C4-2B (cell line): ENCODE measurements at regions not wholly inside any gene's neighbourhood (a gene's known extent, or its start where the extent isn't known, plus 50 kb on each side); places are given as distances from the start of the nearest gene placed in this dataset.
A peak's percentile ranks its signal among the peaks of the same experiment; 100 is the strongest.

Experiments
- H3K27ac ChIP-seq: fragments of 450-650 bp; 2 replicates; pipeline ENCODE4 v1.5.1; 2017
- ZFX ChIP-seq: fragments of 450-650 bp; IDR thresholded peaks from 2 replicates; pipeline ENCODE4 v1.6.1; 2017
- TF ChIP-seq, protein P1 (sequence below): fragments of 450-650 bp; conservative IDR thresholded peaks from 2 replicates; pipeline ENCODE4 v1.5.1; 2017; ENCODE audit warnings: mild to moderate bottlenecking

DNA sequence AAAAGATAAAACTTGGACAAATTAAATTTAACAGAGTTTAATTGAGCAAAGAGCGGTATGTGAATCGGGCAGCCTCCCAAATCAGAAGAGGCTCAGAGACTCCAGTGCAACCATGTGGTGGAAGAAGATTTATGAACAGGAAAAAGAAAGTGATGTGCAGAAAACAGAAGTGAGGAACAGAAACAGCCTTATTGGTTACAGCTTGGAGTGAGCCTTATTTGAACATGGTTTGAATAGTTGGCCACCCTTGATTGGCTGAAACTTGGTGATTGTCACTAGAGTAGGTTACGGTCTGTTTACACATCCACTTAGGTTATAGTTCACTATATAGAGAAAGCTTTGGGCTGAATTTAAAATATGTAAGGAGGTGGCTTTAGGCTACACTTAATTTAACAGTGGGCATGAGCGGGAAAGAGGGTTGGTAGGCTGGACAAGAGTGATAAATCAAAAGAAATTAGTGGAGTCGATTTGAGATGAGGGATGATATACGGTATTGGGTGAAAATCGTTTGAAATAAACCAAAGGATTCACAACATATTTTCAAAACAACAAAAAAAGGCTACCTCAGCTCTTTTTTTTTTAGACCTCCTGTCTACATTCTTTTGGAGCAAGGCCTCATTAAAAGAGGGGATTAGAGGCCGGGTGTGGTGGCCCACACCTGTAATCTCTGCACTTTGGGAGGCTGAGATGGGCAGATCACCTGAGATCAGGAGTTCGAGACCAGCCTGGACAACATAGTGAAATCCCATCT lies 84.3 kb upstream of the PREP start:
- no peak for TF ChIP-seq ZFX
- TF ChIP-seq, protein P1, sequence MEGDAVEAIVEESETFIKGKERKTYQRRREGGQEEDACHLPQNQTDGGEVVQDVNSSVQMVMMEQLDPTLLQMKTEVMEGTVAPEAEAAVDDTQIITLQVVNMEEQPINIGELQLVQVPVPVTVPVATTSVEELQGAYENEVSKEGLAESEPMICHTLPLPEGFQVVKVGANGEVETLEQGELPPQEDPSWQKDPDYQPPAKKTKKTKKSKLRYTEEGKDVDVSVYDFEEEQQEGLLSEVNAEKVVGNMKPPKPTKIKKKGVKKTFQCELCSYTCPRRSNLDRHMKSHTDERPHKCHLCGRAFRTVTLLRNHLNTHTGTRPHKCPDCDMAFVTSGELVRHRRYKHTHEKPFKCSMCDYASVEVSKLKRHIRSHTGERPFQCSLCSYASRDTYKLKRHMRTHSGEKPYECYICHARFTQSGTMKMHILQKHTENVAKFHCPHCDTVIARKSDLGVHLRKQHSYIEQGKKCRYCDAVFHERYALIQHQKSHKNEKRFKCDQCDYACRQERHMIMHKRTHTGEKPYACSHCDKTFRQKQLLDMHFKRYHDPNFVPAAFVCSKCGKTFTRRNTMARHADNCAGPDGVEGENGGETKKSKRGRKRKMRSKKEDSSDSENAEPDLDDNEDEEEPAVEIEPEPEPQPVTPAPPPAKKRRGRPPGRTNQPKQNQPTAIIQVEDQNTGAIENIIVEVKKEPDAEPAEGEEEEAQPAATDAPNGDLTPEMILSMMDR, result no peak
- H3K27ac ChIP-seq, result no peak overlapping the region

DNA sequence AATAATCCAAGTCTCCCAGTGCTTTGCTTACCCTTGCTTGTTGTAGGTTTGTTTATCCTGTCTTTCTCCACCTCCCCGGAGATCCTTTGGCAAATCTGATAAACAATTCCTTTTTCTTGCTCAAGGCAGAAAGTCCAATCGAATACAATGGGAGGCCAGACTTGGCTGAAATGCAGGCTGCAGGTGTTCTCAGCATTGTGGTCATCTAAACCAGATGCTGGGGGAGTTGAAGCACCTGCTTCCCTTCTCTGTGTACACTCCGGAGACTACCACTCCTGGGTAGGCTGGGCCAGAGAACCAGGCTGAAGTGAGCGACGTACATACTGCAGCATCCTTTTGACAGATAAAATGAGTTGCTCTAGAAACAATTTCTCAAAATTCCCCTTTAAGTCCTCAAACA lies 82.6 kb upstream of the PREP start:
- TF ChIP-seq ZFX, result no peak
- TF ChIP-seq, protein P1, result no peak
- H3K27ac ChIP-seq, result no peak overlapping the region

DNA sequence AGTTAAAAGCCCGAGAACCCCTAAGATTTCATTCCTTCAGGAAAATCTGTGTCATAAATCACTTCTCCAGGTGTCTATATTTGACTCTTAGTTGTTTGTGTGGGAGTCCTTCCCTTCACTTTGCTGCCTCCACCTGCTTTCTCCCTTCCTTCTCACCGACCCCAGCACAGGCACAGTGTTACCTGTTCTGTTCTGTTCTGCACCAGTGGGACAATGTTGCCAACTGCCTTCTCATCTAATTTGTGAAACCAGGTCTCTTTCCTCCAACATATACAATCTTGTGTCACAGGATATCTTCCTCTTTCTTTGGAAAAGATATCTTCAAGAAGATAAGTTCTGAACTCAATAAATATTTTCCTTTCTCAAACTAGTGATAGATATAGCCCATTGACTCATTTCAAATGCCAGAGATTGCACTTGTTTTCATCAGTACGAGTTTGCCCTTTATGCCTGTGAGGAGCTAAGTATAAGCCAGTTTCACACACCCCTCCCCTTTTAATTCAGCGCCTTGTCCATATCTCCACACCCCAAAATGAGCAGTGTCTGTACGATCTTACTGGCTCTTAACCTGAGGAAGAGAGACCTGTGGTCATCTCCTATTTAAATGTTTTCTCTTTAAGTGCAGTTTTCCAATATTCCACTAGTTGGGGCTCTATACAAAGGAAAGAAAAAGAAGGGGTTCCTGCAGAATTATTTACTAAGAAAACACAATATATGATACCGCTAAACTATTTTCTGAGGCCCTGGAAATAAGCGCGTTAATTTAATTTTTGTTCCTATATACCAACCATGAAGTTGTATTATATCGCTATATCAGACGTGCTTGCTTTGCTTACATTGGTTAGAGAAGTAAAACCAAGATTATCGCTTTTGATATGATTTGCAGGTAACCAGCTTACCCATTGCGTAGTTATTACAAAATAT lies 81.6 kb upstream of the PREP start:
- no peak overlapping the region for H3K27ac ChIP-seq
- TF ChIP-seq, protein P1, result peak; percentile 96
- TF ChIP-seq ZFX, result no peak

DNA sequence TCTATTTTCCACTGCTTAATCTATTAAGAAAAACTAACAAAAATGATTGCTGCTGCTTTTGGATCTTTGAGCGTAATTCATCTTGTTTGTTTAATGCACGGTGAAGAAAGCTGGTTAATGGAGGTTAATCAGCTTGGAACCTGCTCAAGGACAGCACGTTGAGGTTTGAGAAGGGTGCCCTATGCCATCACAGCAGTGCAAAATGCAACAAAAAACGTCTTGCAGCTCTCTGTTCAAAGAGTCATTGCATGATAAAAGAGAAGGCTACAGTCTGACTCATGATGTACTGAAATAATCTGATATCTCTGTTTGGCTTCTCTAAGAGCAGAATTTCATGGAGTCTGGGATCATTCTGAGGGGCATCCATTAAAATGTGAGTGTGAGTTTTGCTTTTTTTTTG lies 80.6 kb upstream of the PREP start:
- H3K27ac ChIP-seq, result no peak overlapping the region

DNA sequence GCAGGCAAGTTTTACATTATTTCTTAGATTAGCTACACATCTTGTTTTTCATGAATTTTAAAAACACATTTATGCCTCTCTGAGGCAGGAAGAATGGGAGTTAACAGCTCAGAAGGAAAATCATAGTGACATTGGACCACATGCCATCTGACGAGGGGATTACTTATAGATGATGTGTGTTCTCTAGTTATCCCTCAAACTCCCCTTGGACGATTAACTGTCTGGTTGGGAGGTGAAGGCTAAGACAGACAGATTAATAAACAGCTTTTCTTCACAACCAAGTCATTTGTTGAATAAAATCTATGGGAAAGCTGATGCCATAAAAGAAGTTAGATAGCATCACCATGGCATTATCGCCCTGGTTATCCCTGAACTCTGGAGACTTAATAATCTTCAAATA lies 80.0 kb upstream of the PREP start:
- TF ChIP-seq, protein P1, result no peak
- no peak for TF ChIP-seq ZFX
- no peak overlapping the region for H3K27ac ChIP-seq

More for the DNA sequence above, 80.6 kb upstream of the PREP start:
- TF ChIP-seq ZFX, result no peak
- TF ChIP-seq, protein P1, result no peak

DNA sequence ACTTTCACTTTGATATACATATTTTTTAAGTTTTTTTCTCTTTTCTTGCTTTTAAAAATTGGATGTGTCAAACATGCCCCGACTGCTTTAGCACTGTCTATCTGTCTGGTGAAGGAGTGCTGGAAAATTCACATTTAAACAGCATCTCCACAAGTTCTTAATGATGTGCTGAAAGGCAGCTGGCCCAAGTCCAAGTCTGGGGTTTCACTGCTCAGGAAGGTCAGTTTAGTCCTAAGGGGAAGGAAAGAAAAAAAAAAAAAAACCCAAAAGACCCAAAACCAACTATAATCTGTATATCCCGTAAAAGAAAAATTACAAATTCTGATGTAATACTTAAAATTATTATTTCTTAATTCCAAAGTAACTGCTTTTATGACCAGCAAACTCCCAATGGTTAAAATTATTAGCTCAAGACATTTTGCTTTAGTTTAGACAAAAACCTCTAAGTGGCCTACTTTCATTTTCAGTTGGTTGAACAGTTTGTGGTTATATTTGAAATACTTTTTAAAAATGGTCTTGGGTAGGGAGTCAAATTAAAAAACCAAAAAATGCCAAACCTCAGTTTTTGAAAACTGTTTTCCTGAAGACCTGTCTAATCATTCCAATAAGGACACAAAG lies 79.5 kb upstream of the PREP start:
- H3K27ac ChIP-seq, result no peak overlapping the region

More for the DNA sequence above, 79.5 kb upstream of the PREP start:
- TF ChIP-seq ZFX, result no peak
- TF ChIP-seq, protein P1, result no peak
